T-cell (primary cell): ENCODE measurements at regions not wholly inside any gene's neighbourhood (a gene's known extent, or its start where the extent isn't known, plus 50 kb on each side); places are given as distances from the start of the nearest gene placed in this dataset.

Source experiments
- ATAC-seq, 4 experiments: fragments of 200-7000 bp in 3 of 4; fragments of 150-1000 bp in 1 of 4; cut with Tn5 transposase; replicated peaks in 1 of 4; 1 replicate in 3 of 4; 2 replicates in 1 of 4; pipeline ENCODE4 v1.10.0; 2021; ENCODE audit warnings: moderate library complexity in 3 of 4, mild to moderate bottlenecking in 2 of 4, moderate number of reproducible peaks in 1 of 4
- CTCF ChIA-PET, 2 donors: fragments of 300-600 bp; sonication (Branson Sonifier 250); formaldehyde crosslinking; loops; one replicate each; lab custom pipeline; 2022; ENCODE audit warnings: antibody characterized with exemption in 2 of 2; lab: Charles Lee
- POLR2A ChIA-PET, 2 donors: fragments of 300-600 bp; sonication (Branson Sonifier 250); formaldehyde crosslinking; loops; one replicate each; lab custom pipeline; 2022; ENCODE audit warnings: antibody characterized with exemption in 2 of 2; lab: Charles Lee
- DNase-seq, 35 experiments: peaks; one replicate each; pipeline versions ENCODE4 v3.0.0 to v3.0.0-alpha.2; 2013 to 2023
- H3K27ac ChIP-seq: one replicate; pipeline ENCODE4 v1.5.1; 2013; ENCODE audit warnings: low read length
- H3K27me3 ChIP-seq, 2 experiments: replicated peaks in 1 of 2; 1 replicate in 1 of 2; 2 replicates in 1 of 2; pipeline versions ENCODE4 v1.6.1 to v1.7.0; 2013; ENCODE audit warnings: low read length in 1 of 2, mixed read lengths in 1 of 2; ENCODE audit not compliant: control insufficient read depth in 2 of 2, insufficient read depth in 2 of 2; ENCODE audit errors: extremely low read depth in 1 of 2
- H3K36me3 ChIP-seq, 2 donors: 1 replicate in 1 of 2; 2 replicates in 1 of 2; pipeline versions ENCODE4 v1.6.1 to v1.7.0; 2013; ENCODE audit warnings: low read length in 1 of 2; ENCODE audit not compliant: control insufficient read depth in 2 of 2, insufficient read depth in 1 of 2; ENCODE audit errors: extremely low read depth in 1 of 2
- H3K4me1 ChIP-seq, 2 experiments: 1 replicate in 1 of 2; 2 replicates in 1 of 2; pipeline versions ENCODE4 v1.6.1 to v1.7.0; 2013; ENCODE audit warnings: low read length in 2 of 2, mixed read lengths in 1 of 2; ENCODE audit not compliant: insufficient read depth in 2 of 2, control insufficient read depth in 1 of 2; ENCODE audit errors: extremely low read depth in 1 of 2
- H3K4me3 ChIP-seq, 2 donors: 1 replicate in 1 of 2; 2 replicates in 1 of 2; pipeline versions ENCODE4 v1.5.1 to v1.7.0; 2013; ENCODE audit warnings: mild to moderate bottlenecking in 2 of 2, low read length in 1 of 2, moderate library complexity in 1 of 2; ENCODE audit not compliant: control insufficient read depth in 1 of 2; ENCODE audit errors: extremely low read depth in 1 of 2
- H3K9me3 ChIP-seq: 2 replicates; pipeline ENCODE4 v1.7.0; 2013
- H3K27ac Mint-ChIP-seq, 2 donors: one replicate each; pipeline ENCODE4 v1.8.0; 2020 to 2021; ENCODE audit warnings: mild to moderate bottlenecking in 2 of 2, mixed read lengths in 2 of 2
- H3K27me3 Mint-ChIP-seq, 2 donors: one replicate each; pipeline ENCODE4 v1.8.0; 2021 to 2022; ENCODE audit warnings: mixed read lengths in 2 of 2
- H3K36me3 Mint-ChIP-seq: one replicate; pipeline ENCODE4 v1.8.0; 2021; ENCODE audit warnings: mixed read lengths
- H3K4me1 Mint-ChIP-seq, 3 donors: one replicate each; pipeline ENCODE4 v1.8.0; 2020 to 2022; ENCODE audit warnings: mixed read lengths in 3 of 3, mild to moderate bottlenecking in 1 of 3
- H3K4me3 Mint-ChIP-seq, 3 donors: one replicate each; pipeline ENCODE4 v1.8.0; 2020 to 2022; ENCODE audit warnings: mild to moderate bottlenecking in 3 of 3, mixed read lengths in 3 of 3, moderate library complexity in 3 of 3
- H3K9me3 Mint-ChIP-seq, 3 donors: one replicate each; pipeline ENCODE4 v1.8.0; 2020 to 2022; ENCODE audit warnings: mixed read lengths in 3 of 3
- WGBS: methylation state at CpG from one replicate; pipeline ENCODE4 v1.1.5; 2013; ENCODE audit warnings: missing lambda C conversion rate; ENCODE audit not compliant: insufficient coverage; 5-methylcytosine and 5-hydroxymethylcytosine counted together

DNA sequence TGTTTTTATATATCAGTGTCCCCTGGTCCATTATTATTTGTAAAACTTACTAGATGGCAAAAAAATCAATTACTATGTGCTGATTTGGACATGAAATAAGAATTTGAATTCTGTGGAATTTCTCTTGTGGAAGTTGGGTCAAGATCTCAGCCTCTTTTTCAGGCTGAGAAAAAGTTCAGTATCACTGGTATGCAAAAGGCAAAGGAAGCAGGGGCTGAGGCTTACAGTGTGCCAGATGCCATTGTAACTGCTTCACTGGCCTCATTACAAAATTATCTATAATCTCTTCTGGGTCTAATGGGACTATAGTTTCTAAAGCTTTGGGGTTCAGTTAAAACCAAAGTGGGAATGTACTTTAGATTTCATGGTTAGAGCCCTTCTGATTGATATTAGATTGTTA is 125.9 kb upstream of the SLC7A14 start:
- Histone ChIP-seq H3K27me3 (no peaks in the 10 kb centered on the region), H3K4me3 (no peak overlapping the region), H3K27ac (no peak overlapping the region), H3K4me1 (no peaks in the 10 kb centered on the region), H3K36me3 (no peaks in the 10 kb centered on the region), H3K9me3 (no peaks in the 10 kb centered on the region)
- CTCF ChIA-PET: no interaction called here
- H3K27me3 Mint-ChIP-seq: peaks cover 32 to 37% of the 10 kb centered on the region in 2 donors
- POLR2A ChIA-PET: no interaction called here
- H3K27ac Mint-ChIP-seq: no peak overlapping the region
- H3K36me3 Mint-ChIP-seq: no peaks in the 10 kb centered on the region
- H3K4me1 Mint-ChIP-seq: no peaks in the 10 kb centered on the region
- ATAC-seq (no peak), DNase-seq (no peak)
- no peak overlapping the region for H3K4me3 Mint-ChIP-seq
- H3K9me3 Mint-ChIP-seq: peaks cover 3 to 21% (median 5%) of the 10 kb centered on the region in 3 donors

DNA sequence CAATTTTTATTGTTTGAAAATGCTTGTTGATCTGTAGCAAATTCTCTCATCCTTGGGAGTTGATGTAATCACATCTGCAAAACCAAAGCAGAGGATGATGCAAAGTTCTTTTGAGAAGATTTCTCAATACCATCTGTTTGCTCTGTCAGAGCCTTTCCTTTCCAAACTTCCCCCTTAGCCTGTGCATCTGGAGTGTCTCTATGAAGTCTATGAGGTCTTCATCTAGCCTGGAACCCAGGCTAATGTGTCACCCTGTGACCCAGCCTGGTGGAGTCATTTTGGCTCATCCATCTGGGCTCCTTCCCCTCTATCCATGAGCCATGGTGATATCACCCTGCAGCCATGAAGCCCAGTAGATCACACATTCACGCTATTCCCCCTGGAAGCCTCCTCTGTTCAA is 123.2 kb upstream of the SLC7A14 start:
- Histone ChIP-seq H3K4me3 (no peak overlapping the region), H3K4me1 (no peaks in the 10 kb centered on the region), H3K27me3 (peaks cover 0 to 4% of the 10 kb centered on the region in 2 experiments), H3K27ac (no peak overlapping the region), H3K36me3 (no peaks in the 10 kb centered on the region), H3K9me3 (no peaks in the 10 kb centered on the region)
- no peaks in the 10 kb centered on the region for H3K4me1 Mint-ChIP-seq
- no CpG with 5 or more reads among the region's 1 CpG for WGBS
- CTCF ChIA-PET: interaction anchor here in 1 of 2 donors (0.6 kb wide), 1 partner anchor 16 kb away, joined by 3 read pairs; no protein-coding TSS in a partner anchor
- no peaks in the 10 kb centered on the region for H3K36me3 Mint-ChIP-seq
- POLR2A ChIA-PET: no interaction called here
- H3K27me3 Mint-ChIP-seq: peaks cover 19 to 23% of the 10 kb centered on the region in 2 donors
- peaks cover 3 to 21% (median 5%) of the 10 kb centered on the region in 3 donors for H3K9me3 Mint-ChIP-seq
- no peak for DNase-seq
- H3K27ac Mint-ChIP-seq: no peak overlapping the region
- H3K4me3 Mint-ChIP-seq: no peak overlapping the region
- no peak for ATAC-seq

DNA sequence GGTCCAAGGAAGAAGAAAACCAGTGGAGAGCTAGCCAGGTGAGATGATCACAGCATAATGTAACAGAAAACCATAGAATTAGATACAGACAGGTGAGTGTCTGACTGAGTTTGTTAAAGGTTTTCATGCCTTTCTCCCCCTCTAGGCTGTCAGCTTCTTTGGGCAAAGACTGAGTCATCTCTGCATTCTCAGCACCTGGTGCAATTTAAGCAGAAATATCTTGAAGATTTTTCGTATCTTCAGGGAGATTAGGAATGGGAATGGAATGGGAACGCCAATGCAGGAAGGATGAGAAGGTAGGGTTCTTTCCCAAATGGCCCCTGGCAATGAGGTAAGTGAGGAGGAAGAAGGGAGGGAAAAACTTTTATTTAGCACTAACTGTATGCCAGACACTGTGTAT is 122.0 kb upstream of the SLC7A14 start:
- peaks cover 3 to 21% (median 5%) of the 10 kb centered on the region in 3 donors for H3K9me3 Mint-ChIP-seq

DNA sequence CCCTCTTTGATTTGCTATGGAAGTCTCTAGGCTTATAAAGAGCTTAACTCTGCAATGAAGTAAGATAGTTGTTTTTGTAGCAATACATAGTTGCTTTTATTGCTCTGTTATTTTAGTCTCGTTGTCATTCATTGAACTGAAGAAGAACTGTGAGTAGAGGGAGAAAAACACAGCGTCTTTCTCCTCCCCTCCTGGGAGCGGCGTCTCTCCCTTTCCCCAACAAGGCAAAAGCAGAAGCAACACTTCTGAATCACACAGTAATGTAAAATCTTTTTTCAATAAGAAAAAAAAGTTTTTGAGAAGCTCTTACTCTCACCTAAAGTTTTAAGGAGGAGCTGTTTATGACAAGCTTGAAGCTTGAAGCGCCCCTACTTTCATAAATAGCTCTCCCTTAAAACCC is 119.3 kb upstream of the SLC7A14 start:
- Mint-ChIP-seq H3K9me3 (peaks cover 3 to 12% (median 5%) of the 10 kb centered on the region in 3 donors), H3K4me3 (no peak overlapping the region), H3K36me3 (no peaks in the 10 kb centered on the region), H3K27ac (no peak overlapping the region), H3K4me1 (no peaks in the 10 kb centered on the region), H3K27me3 (peaks cover 5 to 10% of the 10 kb centered on the region in 2 donors)
- Histone ChIP-seq H3K4me3 (no peak overlapping the region), H3K9me3 (no peaks in the 10 kb centered on the region), H3K27me3 (peaks cover 0 to 4% of the 10 kb centered on the region in 2 experiments), H3K36me3 (no peaks in the 10 kb centered on the region), H3K4me1 (no peaks in the 10 kb centered on the region), H3K27ac (no peak overlapping the region)
- ATAC-seq (no peak), DNase-seq (no peak)
- ChIA-PET POLR2A (no interaction called here), CTCF (interaction anchor here in 1 of 2 donors (0.6 kb wide), 1 partner anchor 23 kb away, joined by 3 read pairs; no protein-coding TSS in a partner anchor)
- WGBS: no CpG with 5 or more reads among the region's 5 CpGs

More for the DNA sequence above, 122.0 kb upstream of the SLC7A14 start:
- Histone ChIP-seq H3K36me3 (no peaks in the 10 kb centered on the region), H3K4me1 (no peaks in the 10 kb centered on the region), H3K9me3 (no peaks in the 10 kb centered on the region), H3K27ac (no peak overlapping the region), H3K27me3 (peaks cover 0 to 4% of the 10 kb centered on the region in 2 experiments), H3K4me3 (no peak overlapping the region)
- Mint-ChIP-seq H3K27ac (no peak overlapping the region), H3K4me1 (no peaks in the 10 kb centered on the region), H3K27me3 (peaks cover 19 to 23% of the 10 kb centered on the region in 2 donors), H3K36me3 (no peaks in the 10 kb centered on the region), H3K4me3 (no peak overlapping the region)
- no CpG with 5 or more reads among the region's 2 CpGs for WGBS
- ATAC-seq (no peak), DNase-seq (no peak)
- ChIA-PET CTCF (no interaction called here), POLR2A (no interaction called here)

DNA sequence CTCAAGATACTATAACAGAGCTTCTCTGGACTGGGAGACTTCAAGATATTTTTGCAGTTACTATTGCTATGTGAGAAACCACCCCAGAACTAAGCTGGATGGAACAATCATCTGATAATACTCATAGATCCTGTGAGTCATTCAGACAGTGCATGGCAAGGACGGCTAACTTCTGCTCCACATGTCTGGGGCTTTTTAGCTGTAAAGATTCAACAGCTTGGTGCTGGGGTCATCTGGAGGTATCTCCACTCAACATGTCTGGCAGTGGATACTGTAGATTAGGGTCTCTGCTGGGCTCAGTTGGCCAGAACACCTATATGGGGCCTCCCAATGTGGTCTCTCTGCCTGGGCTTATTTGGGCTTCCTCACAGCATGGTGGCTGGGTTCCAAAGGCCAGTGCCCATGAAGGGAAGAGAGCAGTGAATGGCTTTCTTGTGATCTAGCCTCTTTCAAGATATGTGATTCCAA is 117.3 kb upstream of the SLC7A14 start:
- CTCF ChIA-PET: no interaction called here
- POLR2A ChIA-PET: no interaction called here
- Mint-ChIP-seq H3K27me3 (peaks cover 2 to 8% of the 10 kb centered on the region in 2 donors), H3K27ac (no peak overlapping the region), H3K36me3 (no peaks in the 10 kb centered on the region), H3K4me1 (no peaks in the 10 kb centered on the region), H3K9me3 (no peaks in the 10 kb centered on the region), H3K4me3 (no peak overlapping the region)
- no peak for ATAC-seq
- no peaks in the 10 kb centered on the region for H3K4me1 ChIP-seq
- DNase-seq: no peak
- peaks cover 0 to 4% of the 10 kb centered on the region in 2 experiments for H3K27me3 ChIP-seq
- no peak overlapping the region for H3K4me3 ChIP-seq
- H3K36me3 ChIP-seq: no peaks in the 10 kb centered on the region
- H3K27ac ChIP-seq: no peak overlapping the region
- WGBS: no CpG with 5 or more reads among the region's 1 CpG
- no peaks in the 10 kb centered on the region for H3K9me3 ChIP-seq

DNA sequence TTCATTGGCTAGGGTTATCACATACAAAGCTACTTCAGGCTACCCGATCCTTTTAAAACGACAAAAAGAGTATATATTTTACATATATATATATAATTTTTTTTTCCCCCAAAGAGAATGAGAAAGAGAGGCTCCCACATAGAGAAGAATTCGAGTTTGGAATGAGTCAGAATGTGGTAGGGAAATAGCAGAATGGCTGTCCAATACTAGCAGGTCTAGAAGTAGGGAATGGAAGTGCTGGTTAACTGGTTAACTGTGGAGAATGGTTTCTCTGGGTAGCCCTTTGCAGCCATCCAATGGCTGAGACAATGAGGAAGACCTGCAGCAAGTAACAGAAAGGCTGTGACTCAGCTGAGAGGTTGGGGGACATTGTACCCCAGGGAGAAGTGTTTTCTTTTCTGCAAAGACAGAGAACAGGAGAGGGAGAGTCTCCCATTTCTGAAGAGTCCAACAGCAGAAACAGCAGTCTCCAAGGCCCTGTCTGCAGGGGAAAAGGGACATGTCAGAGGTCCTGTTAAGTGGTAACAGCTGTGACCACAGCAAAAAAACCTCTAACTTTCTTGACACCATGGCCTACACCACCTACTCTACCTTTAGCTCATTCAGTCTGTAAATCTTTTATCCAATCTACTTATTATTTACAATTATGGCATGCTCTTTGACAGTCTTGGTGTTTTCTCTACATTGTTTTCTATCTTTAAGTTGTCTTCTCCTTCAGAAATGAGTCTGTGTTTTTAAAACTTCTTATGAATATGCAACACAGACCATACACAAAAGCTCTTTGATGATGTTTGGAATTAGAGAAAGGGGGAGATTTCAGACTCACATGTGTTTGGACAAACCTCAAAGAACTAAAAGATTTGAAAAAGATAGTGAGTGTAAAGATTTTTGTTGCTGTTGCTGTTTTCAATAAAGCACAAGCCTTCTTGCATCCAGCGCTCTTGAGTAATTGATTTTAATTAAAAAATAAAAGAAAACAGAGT is 116.1 kb upstream of the SLC7A14 start:
- ChIA-PET CTCF (no interaction called here), POLR2A (interaction anchor here in 1 of 2 donors (0.7 kb wide), 1 partner anchor 12 kb away, joined by 3 read pairs; no protein-coding TSS in a partner anchor)
- no peaks in the 10 kb centered on the region for H3K9me3 Mint-ChIP-seq
- H3K27ac Mint-ChIP-seq: no peak overlapping the region
- Histone ChIP-seq H3K4me1 (no peaks in the 10 kb centered on the region), H3K27ac (no peak overlapping the region), H3K36me3 (no peaks in the 10 kb centered on the region), H3K4me3 (no peak overlapping the region), H3K9me3 (no peaks in the 10 kb centered on the region), H3K27me3 (peaks cover 0 to 4% of the 10 kb centered on the region in 2 experiments)
- 33% methylated on average over 1 of the region's 4 CpGs for WGBS
- no peaks in the 10 kb centered on the region for H3K36me3 Mint-ChIP-seq
- H3K4me1 Mint-ChIP-seq: no peaks in the 10 kb centered on the region
- peaks cover 0 to 3% of the 10 kb centered on the region in 2 donors for H3K27me3 Mint-ChIP-seq
- H3K4me3 Mint-ChIP-seq: no peak overlapping the region
- no peak for ATAC-seq
- DNase-seq: no peak
